H9 (cell line): ENCODE measurements at regions not wholly inside any gene's neighbourhood (a gene's known extent, or its start where the extent isn't known, plus 50 kb on each side); places are given as distances from the start of the nearest gene placed in this dataset.

Source experiments
- DNase-seq: peaks from one replicate; pipeline ENCODE4 v3.0.0-alpha.2; 2017
- H2AFZ ChIP-seq: one replicate; pipeline ENCODE4 v1.6.1; 2013; ENCODE audit warnings: mild to moderate bottlenecking, low read length, control low read depth, moderate library complexity
- H2AK5ac ChIP-seq: 2 replicates; pipeline ENCODE4 v1.6.1; 2013; ENCODE audit warnings: low read length, control low read depth, mixed read lengths; ENCODE audit not compliant: insufficient read length
- H2BK120ac ChIP-seq: one replicate; pipeline ENCODE4 v1.6.1; 2013; ENCODE audit warnings: low read depth, mild to moderate bottlenecking, low read length, control low read depth, inconsistent platforms; ENCODE audit not compliant: poor library complexity, severe bottlenecking
- H2BK12ac ChIP-seq: 2 replicates; pipeline ENCODE4 v1.6.1; 2013; ENCODE audit warnings: low read length, control low read depth, mixed read lengths, low read depth; ENCODE audit not compliant: insufficient read length
- H2BK15ac ChIP-seq: 2 replicates; pipeline ENCODE4 v1.6.1; 2013; ENCODE audit warnings: low read depth, low read length, control low read depth
- H2BK20ac ChIP-seq: one replicate; pipeline ENCODE4 v1.6.1; 2013; ENCODE audit warnings: low read depth, mild to moderate bottlenecking, low read length, control low read depth, inconsistent platforms; ENCODE audit not compliant: poor library complexity, severe bottlenecking
- H2BK5ac ChIP-seq: 2 replicates; pipeline ENCODE4 v1.6.1; 2013; ENCODE audit warnings: low read length, control low read depth, mixed read lengths; ENCODE audit not compliant: insufficient read length
- H3K14ac ChIP-seq: 2 replicates; pipeline ENCODE4 v1.6.1; 2013; ENCODE audit warnings: low read length, control low read depth; ENCODE audit not compliant: insufficient read depth
- H3K18ac ChIP-seq: 2 replicates; pipeline ENCODE4 v1.6.1; 2013; ENCODE audit warnings: low read depth, mild to moderate bottlenecking, mixed read lengths, low read length, control low read depth; ENCODE audit not compliant: insufficient read length
- H3K23ac ChIP-seq: 2 replicates; pipeline ENCODE4 v1.6.1; 2013; ENCODE audit warnings: low read length, control low read depth, mixed read lengths, low read depth; ENCODE audit not compliant: insufficient read length
- H3K23me2 ChIP-seq: 2 replicates; pipeline ENCODE4 v1.6.1; 2013; ENCODE audit warnings: low read depth, mild to moderate bottlenecking, mixed read lengths, low read length, control low read depth; ENCODE audit not compliant: insufficient read length, poor library complexity, severe bottlenecking
- H3K27ac ChIP-seq: 2 replicates; pipeline ENCODE4 v1.5.1; 2013; ENCODE audit warnings: low read length, control low read depth, mixed read lengths, low read depth; ENCODE audit not compliant: insufficient read length
- H3K27me3 ChIP-seq: 2 replicates; pipeline ENCODE4 v1.6.1; 2013; ENCODE audit warnings: low read length, control low read depth, inconsistent platforms; ENCODE audit not compliant: insufficient read depth
- H3K4ac ChIP-seq: 2 replicates; pipeline ENCODE4 v1.6.1; 2013; ENCODE audit warnings: low read depth, mild to moderate bottlenecking, control low read depth, inconsistent platforms, low read length, moderate library complexity
- H3K4me1 ChIP-seq: 2 replicates; pipeline ENCODE4 v1.6.1; 2013; ENCODE audit warnings: low read length, control low read depth, inconsistent platforms; ENCODE audit not compliant: insufficient read depth
- H3K4me2 ChIP-seq: 2 replicates; pipeline ENCODE4 v1.6.1; 2013; ENCODE audit warnings: low read length, control low read depth, mixed read lengths; ENCODE audit not compliant: insufficient read length, insufficient read depth
- H3K56ac ChIP-seq: 2 replicates; pipeline ENCODE4 v1.6.1; 2013; ENCODE audit warnings: low read depth, mild to moderate bottlenecking, mixed read lengths, low read length, control low read depth; ENCODE audit not compliant: insufficient read length
- H3K79me1 ChIP-seq: 2 replicates; pipeline ENCODE4 v1.6.1; 2013; ENCODE audit warnings: low read depth, mild to moderate bottlenecking, moderate library complexity, low read length, control low read depth, inconsistent platforms; ENCODE audit not compliant: insufficient read depth, poor library complexity, severe bottlenecking
- H3K79me2 ChIP-seq: 2 replicates; pipeline ENCODE4 v1.6.1; 2013; ENCODE audit warnings: low read length, control low read depth, inconsistent platforms; ENCODE audit not compliant: insufficient read depth
- H3K9ac ChIP-seq: 2 replicates; pipeline ENCODE4 v1.6.1; 2013; ENCODE audit warnings: low read length, control low read depth, mixed read lengths; ENCODE audit not compliant: insufficient read length; ENCODE audit errors: extremely low read depth
- H3K9me3 ChIP-seq: one replicate; pipeline ENCODE4 v1.6.1; 2013; ENCODE audit warnings: low read depth, low read length, inconsistent platforms; ENCODE audit not compliant: control insufficient read depth
- H3T11ph ChIP-seq: one replicate; pipeline ENCODE4 v1.6.1; 2013; ENCODE audit warnings: mild to moderate bottlenecking, low read length, control low read depth, inconsistent platforms
- H4K20me1 ChIP-seq: one replicate; pipeline ENCODE4 v1.6.1; 2013; ENCODE audit not compliant: control insufficient read depth, insufficient read length, insufficient read depth
- H4K5ac ChIP-seq: 2 replicates; pipeline ENCODE4 v1.6.1; 2013; ENCODE audit warnings: low read depth, mild to moderate bottlenecking, mixed read lengths, low read length, control low read depth; ENCODE audit not compliant: insufficient read length
- H4K8ac ChIP-seq: replicated peaks from 2 replicates; pipeline ENCODE4 v1.6.1; 2013; ENCODE audit warnings: low read length, control low read depth, mixed read lengths, low read depth; ENCODE audit not compliant: insufficient read length
- H4K91ac ChIP-seq: 2 replicates; pipeline ENCODE4 v1.6.1; 2013; ENCODE audit warnings: low read depth, mild to moderate bottlenecking, moderate library complexity, mixed read lengths, low read length, control low read depth; ENCODE audit not compliant: insufficient read length
- H3K27ac Mint-ChIP-seq, 3 experiments: 2 replicates in 2 of 3; 3 replicates in 1 of 3; pipeline ENCODE4 v1.8.0; 2020 to 2021; ENCODE audit warnings: mixed read lengths in 3 of 3, mild to moderate bottlenecking in 1 of 3, moderate library complexity in 1 of 3
- H3K27me3 Mint-ChIP-seq: 2 replicates; pipeline ENCODE4 v1.8.0; 2021; ENCODE audit warnings: low read depth, mild to moderate bottlenecking, moderate library complexity, mixed read lengths
- H3K36me3 Mint-ChIP-seq, 3 experiments: 2 replicates in 2 of 3; 3 replicates in 1 of 3; pipeline ENCODE4 v1.8.0; 2020 to 2021; ENCODE audit warnings: low read depth in 3 of 3, mixed read lengths in 3 of 3; ENCODE audit not compliant: insufficient read depth in 1 of 3
- H3K4me1 Mint-ChIP-seq, 2 experiments: 2 replicates each; pipeline ENCODE4 v1.8.0; 2020; ENCODE audit warnings: mixed read lengths in 2 of 2
- H3K4me3 Mint-ChIP-seq, 2 experiments: 2 replicates in 1 of 2; 3 replicates in 1 of 2; pipeline ENCODE4 v1.8.0; 2020 to 2021; ENCODE audit warnings: mild to moderate bottlenecking in 2 of 2, mixed read lengths in 2 of 2, moderate library complexity in 1 of 2
- H3K9me3 Mint-ChIP-seq, 2 experiments: 2 replicates in 1 of 2; 3 replicates in 1 of 2; pipeline ENCODE4 v1.8.0; 2020; ENCODE audit warnings: mild to moderate bottlenecking in 2 of 2, mixed read lengths in 2 of 2, moderate library complexity in 1 of 2
- CTCF ChIP-seq: fragments of 200-600 bp; sonication (generic); conservative IDR thresholded peaks from 3 replicates; pipeline ENCODE4 v1.8.0; 2021; ENCODE audit warnings: antibody characterized with exemption, mild to moderate bottlenecking
- WGBS: extraction: QIAGEN DNeasy Blood & Tissue Kit; methylation state at CpG from one replicate; pipeline ENCODE4 v1.1.7; 2013; ENCODE audit warnings: missing lambda C conversion rate, low lambda C conversion rate, mixed read lengths; ENCODE audit not compliant: insufficient read length; ENCODE audit errors: extremely low coverage; 5-methylcytosine and 5-hydroxymethylcytosine counted together

DNA sequence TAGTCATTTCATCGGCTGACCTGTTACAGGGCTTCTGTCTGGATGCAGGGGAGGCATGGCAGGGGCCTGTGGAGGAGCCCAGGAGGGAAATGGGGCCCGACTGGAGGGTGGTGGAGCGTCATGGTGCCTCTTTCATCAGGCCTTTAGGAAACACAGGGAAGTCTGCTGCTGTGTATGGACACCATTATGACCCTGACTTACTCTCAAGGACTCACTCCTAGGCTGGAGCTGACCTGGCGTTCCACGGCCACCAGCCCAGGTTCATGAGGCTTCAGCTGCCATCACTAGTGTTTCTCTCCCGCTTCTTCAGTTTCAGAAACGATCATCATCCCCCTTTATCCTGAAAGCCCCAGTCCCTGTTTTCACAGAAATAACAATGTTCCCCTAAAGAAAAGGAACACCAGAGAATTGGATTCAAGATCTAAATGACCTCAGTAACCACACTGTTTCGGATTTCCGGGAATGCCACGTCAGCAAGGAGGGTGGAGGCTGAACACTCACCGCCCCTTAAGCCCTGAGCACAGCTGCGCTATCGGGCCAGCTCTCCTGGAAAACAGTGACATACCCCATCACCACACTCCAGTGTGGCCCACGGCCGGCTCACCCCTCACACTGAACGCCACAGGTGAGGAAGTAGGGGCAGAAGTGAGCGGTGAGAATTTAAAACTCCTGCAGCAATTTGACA lies 67.6 kb downstream of the SOX1 start:
- no peaks in the 10 kb centered on the region for H4K20me1 ChIP-seq
- H2AFZ ChIP-seq = no peak overlapping the region
- no peak overlapping the region for H3K27ac ChIP-seq
- no peaks in the 10 kb centered on the region for H3K79me1 ChIP-seq
- Mint-ChIP-seq H3K27ac (peak overlapping the region in 1 of 3 experiments; percentile 40; a peak in 1 of 7 replicates), H3K9me3 (no peaks in the 10 kb centered on the region; a peak in 1 of 5 replicates), H3K27me3 (peaks cover 46% of the 10 kb centered on the region), H3K4me1 (0 out of 4 replicates have a peak, but pooled peaks cover 0 to 3% of the 10 kb centered on the region in 2 experiments), H3K4me3 (no peak overlapping the region), H3K36me3 (no peaks in the 10 kb centered on the region)
- H2BK120ac ChIP-seq = no peak overlapping the region
- no peaks in the 10 kb centered on the region for H3K79me2 ChIP-seq
- no peaks in the 10 kb centered on the region for H3K27me3 ChIP-seq
- H2BK5ac ChIP-seq = no peak overlapping the region
- no peaks in the 10 kb centered on the region for H3K4me1 ChIP-seq
- peak overlapping the region; percentile 66 for H3K18ac ChIP-seq
- H3K56ac ChIP-seq = no peak overlapping the region
- H3K14ac ChIP-seq = peak overlapping the region; percentile 52
- H3K4me2 ChIP-seq = no peak overlapping the region
- H3K23me2 ChIP-seq = no peaks in the 10 kb centered on the region
- H3K23ac ChIP-seq = no peak overlapping the region
- H3K9ac ChIP-seq = no peak overlapping the region
- WGBS = no CpG with 5 or more reads among the region's 17 CpGs
- H2BK15ac ChIP-seq = no peak overlapping the region
- H3T11ph ChIP-seq = peak overlapping the region; percentile 24
- H2BK20ac ChIP-seq = no peak overlapping the region
- peak overlapping the region; percentile 77 for H4K91ac ChIP-seq
- no peaks in the 10 kb centered on the region for H3K9me3 ChIP-seq
- TF ChIP-seq CTCF = no peak
- peak overlapping the region; percentile 41 for H4K8ac ChIP-seq
- DNase-seq = no peak
- H2BK12ac ChIP-seq = no peak overlapping the region
- no peak overlapping the region for H4K5ac ChIP-seq
- no peak overlapping the region; the same call in 1 of the 2 replicates for H3K4ac ChIP-seq
- no peak overlapping the region for H2AK5ac ChIP-seq
